ENCODE measurements at regions not wholly inside any gene's neighbourhood (a gene's known extent, or its start where the extent isn't known, plus 50 kb on each side); places are given as distances from the start of the nearest gene placed in this dataset.

- no CpG with 5 or more reads among the region's 9 CpGs for WGBS, 2 experiments (ENCODE audit: extremely low coverage in 2 of 2, insufficient read length in 1 of 2)
- peak overlapping the region; percentile 49 for H2AFZ ChIP-seq (replicated peaks; ENCODE audit: low read length, poor library complexity)
Measured at GRCh38 chr4:138845664-138846063, 169.9 kb upstream of the NOCT start.

More at GRCh38 chr4:138845664-138846063, 169.9 kb upstream of the NOCT start:
- Histone ChIP-seq H3K23ac (ENCODE audit: low read depth, low read length) (no peak overlapping the region; the same call in 1 of the 2 replicates), H3K4me3 (ENCODE audit: insufficient read depth, low read depth, low read length) (no peak overlapping the region), H3K9me3 (ENCODE audit: control insufficient read depth, insufficient read depth, low read length) (no peaks in the 10 kb centered on the region), H2BK5ac (ENCODE audit: low read depth, low read length, poor library complexity, severe bottlenecking) (no peak overlapping the region), H2AK5ac (ENCODE audit: low read depth, low read length) (no peak overlapping the region), H3K9me1 (ENCODE audit: insufficient read depth, low read length) (no peaks in the 10 kb centered on the region), H3K4me2 (ENCODE audit: low read depth, low read length) (0 out of 2 replicates have a peak overlapping the region, but pooled peaks have one; percentile 27), H4K5ac (ENCODE audit: low read depth, low read length) (no peak overlapping the region), H4K20me1 (ENCODE audit: insufficient read depth, low read length) (no peaks in the 10 kb centered on the region), H2BK15ac (ENCODE audit: low read depth, low read length) (no peak overlapping the region), H2BK20ac (ENCODE audit: low read depth, low read length) (no peak overlapping the region), H2BK120ac (ENCODE audit: low read depth, low read length) (no peak overlapping the region), H3K14ac (replicated peaks; ENCODE audit: low read depth, low read length) (no peak overlapping the region), H3K4ac (ENCODE audit: low read depth, low read length) (no peak overlapping the region), H3K18ac (ENCODE audit: low read depth, low read length) (no peak overlapping the region), H4K8ac (ENCODE audit: low read depth in 2 of 2, low read length in 2 of 2) (no peak overlapping the region), H3K27me3 (ENCODE audit: control insufficient read depth, insufficient read depth, low read length) (peaks cover 11% of the 10 kb centered on the region), H3K56ac (ENCODE audit: extremely low read depth, insufficient read depth, low read length) (no peak overlapping the region), H4K91ac (ENCODE audit: insufficient read depth, low read depth, low read length) (no peak overlapping the region), H3K36me3 (ENCODE audit: control insufficient read depth, insufficient read depth, low read length) (no peaks in the 10 kb centered on the region), H3K79me1 (ENCODE audit: low read depth in 1 of 2, low read length in 2 of 2) (no peaks in the 10 kb centered on the region), H3K4me1 (ENCODE audit: control insufficient read depth, insufficient read depth, low read length) (peaks cover 5% of the 10 kb centered on the region; the same call in 1 of the 2 replicates), H3K27ac (ENCODE audit: insufficient read depth, low read length) (no peak overlapping the region), H3K9ac (ENCODE audit: low read depth, low read length) (no peak overlapping the region), H2AK9ac (replicated peaks; ENCODE audit: low read depth, low read length, poor library complexity) (no peak overlapping the region)
- in situ Hi-C loops (cut with MboI; ENCODE audit: low sequenced_read_pairs) = no loop called here
- dilution Hi-C loops (cut with HindIII; ENCODE audit: low sequenced_read_pairs, unreplicated experiment) = no loop called here
- DNase-seq = peak; percentile 15
- TF ChIP-seq RFX5 (IDR thresholded peaks at IDR 0.05; ENCODE audit: low read depth, low read length) (no peak), FOS (IDR thresholded peaks at IDR 0.05; ENCODE audit: low read depth, low read length) (no peak), RAD21 (IDR thresholded peaks at IDR 0.05; ENCODE audit: low read length) (no peak), MXI1 (IDR thresholded peaks at IDR 0.05; ENCODE audit: borderline replicate concordance, low read depth, low read length) (no peak), MAFK (IDR thresholded peaks at IDR 0.05; ENCODE audit: low read depth, low read length) (no peak), MAZ (IDR thresholded peaks at IDR 0.05; ENCODE audit: borderline replicate concordance, low read depth, low read length) (no peak), CEBPB (IDR thresholded peaks at IDR 0.05; ENCODE audit: low read depth, low read length) (no peak), RCOR1 (IDR thresholded peaks at IDR 0.05; ENCODE audit: insufficient replicate concordance, low read length) (no peak), SMC3 (IDR thresholded peaks at IDR 0.05; ENCODE audit: low read depth, low read length) (no peak), NFE2L2 (IDR thresholded peaks at IDR 0.05; ENCODE audit: low read depth, low read length) (no peak), POLR2A (IDR thresholded peaks at IDR 0.05; ENCODE audit: low read depth, low read length) (no peak), ELK1 (IDR thresholded peaks at IDR 0.05; ENCODE audit: borderline replicate concordance, low read depth, low read length) (no peak), BHLHE40 (IDR thresholded peaks at IDR 0.05; ENCODE audit: low read depth, low read length) (no peak), CHD1 (IDR thresholded peaks at IDR 0.05; ENCODE audit: low read depth, low read length) (no peak)
- TF ChIP-seq, protein P1, sequence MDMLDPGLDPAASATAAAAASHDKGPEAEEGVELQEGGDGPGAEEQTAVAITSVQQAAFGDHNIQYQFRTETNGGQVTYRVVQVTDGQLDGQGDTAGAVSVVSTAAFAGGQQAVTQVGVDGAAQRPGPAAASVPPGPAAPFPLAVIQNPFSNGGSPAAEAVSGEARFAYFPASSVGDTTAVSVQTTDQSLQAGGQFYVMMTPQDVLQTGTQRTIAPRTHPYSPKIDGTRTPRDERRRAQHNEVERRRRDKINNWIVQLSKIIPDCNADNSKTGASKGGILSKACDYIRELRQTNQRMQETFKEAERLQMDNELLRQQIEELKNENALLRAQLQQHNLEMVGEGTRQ (IDR thresholded peaks at IDR 0.05; ENCODE audit: low read depth, low read length) = no peak
- TF ChIP-seq, protein P2, sequence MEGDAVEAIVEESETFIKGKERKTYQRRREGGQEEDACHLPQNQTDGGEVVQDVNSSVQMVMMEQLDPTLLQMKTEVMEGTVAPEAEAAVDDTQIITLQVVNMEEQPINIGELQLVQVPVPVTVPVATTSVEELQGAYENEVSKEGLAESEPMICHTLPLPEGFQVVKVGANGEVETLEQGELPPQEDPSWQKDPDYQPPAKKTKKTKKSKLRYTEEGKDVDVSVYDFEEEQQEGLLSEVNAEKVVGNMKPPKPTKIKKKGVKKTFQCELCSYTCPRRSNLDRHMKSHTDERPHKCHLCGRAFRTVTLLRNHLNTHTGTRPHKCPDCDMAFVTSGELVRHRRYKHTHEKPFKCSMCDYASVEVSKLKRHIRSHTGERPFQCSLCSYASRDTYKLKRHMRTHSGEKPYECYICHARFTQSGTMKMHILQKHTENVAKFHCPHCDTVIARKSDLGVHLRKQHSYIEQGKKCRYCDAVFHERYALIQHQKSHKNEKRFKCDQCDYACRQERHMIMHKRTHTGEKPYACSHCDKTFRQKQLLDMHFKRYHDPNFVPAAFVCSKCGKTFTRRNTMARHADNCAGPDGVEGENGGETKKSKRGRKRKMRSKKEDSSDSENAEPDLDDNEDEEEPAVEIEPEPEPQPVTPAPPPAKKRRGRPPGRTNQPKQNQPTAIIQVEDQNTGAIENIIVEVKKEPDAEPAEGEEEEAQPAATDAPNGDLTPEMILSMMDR (conservative IDR thresholded peaks at IDR 0.05; ENCODE audit: low read depth, low read length) = no peak
- ATAC-seq (ENCODE audit: low read depth) = no peak
- ChIA-PET POLR2A (ENCODE audit: unreplicated experiment) (no interaction called here), CTCF (interaction anchor here (1.0 kb wide), 1 partner anchor 165 kb away, joined by 3 read pairs; no protein-coding TSS in a partner anchor)
- intact Hi-C loops (cut with micrococcal nuclease) = no loop called here
- BruUV-seq (replicated peaks) = no TSS peak
